DMS153 treated with DMSO at 0.1 percent for 48 hours (cell line): ENCODE measurements at regions not wholly inside any gene's neighbourhood (a gene's known extent, or its start where the extent isn't known, plus 50 kb on each side); places are given as distances from the start of the nearest gene placed in this dataset.
"Not testable (repeated sequence)": the region's sequence is repeated elsewhere in the genome, so short reads cannot be mapped to it uniquely, and the experiment has no call there.

ENCODE experiments used
- DNase-seq: peaks from one replicate; lab custom pipeline; 2025; ENCODE audit not compliant: unreplicated experiment; lab: John Stamatoyannopoulos, UW

DNA sequence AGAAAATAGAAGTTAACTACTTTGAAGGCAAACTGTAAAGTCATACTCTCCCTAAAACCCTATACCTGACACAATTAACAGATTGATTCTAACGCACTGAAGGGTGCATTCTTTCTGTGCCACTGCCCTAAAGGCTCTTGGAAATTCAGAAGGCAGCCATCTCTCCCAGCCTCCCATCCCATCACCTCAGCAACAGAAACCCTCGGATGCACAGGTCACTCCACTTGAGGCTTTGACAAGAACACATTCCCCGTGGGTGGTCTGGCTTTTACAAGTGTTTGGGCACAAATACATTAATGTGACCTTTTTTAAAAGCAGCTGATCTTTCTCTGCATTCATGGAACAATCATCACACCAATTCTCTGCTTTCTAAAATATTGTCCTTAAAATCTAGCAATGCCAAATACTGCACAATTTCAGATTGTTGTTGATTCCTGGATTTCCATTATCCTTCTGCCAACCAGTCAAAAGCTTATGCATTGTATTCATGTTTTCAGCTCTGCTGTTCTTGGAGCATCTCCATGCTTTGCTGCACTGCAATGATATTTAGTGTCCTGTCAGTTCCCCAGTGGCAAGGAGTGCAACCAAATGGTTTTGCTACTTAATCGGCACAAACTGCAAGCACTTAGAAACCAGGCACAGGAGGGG, 175.6 kb downstream of the TMEM161B start:
- DNase-seq, result no peak

DNA sequence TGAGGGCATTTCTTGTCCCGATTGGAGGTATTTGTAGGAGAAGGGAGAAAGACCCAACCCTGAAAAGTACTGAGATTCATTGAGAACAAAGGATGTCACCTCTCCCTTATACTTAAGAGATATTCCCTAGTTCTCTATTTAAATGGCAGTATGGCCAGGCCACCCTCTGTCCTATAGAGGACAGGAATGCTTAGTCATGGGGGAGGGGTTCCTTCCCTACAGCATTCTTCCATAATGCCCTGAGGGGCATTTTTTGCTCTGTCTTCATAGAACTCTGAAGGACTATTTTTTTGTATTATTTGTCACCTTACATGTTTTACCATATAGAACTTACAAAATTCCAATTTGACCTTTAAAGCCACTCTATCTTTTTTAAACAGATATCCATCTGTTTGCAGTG, 176.3 kb downstream of the TMEM161B start:
- DNase-seq, result no peak

DNA sequence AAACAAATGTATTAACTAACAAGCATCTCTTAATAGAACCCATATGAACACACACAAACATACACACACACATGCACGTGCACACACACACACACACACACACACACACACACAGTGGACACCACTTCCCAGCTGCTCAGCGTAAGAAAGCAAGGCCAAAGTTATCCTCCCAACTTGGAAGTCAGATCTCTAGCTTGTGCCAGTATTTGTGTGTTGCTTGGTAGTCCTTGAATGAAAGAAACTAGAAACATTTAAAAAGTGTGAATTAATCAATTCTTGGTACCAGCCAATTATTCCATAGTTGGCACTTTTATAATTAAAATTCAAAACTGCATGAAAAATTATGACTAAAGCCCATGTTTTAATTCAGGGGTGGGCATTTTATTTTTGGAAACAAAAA, 178.1 kb downstream of the TMEM161B start:
- DNase-seq, result no peak

DNA sequence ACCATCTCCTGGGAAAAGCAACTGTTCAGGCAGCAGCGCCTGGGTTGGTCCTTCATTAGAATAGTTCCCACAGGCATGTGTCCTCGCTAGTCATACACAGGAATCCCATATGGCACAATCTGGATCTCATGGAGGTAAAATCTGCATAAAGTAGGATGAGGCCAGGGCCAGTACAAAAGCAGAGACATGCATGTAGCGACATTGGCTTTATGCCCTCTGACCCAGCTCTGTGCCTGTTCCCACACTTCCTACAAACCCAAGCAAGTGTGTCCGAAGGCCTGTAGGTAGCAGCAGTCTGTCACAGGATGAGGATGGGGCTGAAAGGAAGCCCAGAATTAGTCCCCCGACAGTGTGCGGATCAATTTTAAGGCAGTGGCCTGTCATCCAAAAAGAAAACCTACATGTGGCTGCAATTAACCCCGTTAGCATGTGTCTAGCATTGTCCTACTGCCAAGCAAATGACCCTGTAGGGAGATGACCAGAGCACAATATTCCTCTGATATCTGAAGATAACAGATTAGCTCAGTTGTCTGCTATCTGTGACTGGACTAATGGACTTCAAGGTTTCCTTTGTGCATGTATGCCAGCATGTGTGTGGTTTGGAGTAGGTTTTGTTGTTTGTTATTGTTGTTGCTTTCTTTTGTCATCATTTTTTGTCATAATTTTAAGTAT, 178.8 kb downstream of the TMEM161B start:
- DNase-seq, result no peak

DNA sequence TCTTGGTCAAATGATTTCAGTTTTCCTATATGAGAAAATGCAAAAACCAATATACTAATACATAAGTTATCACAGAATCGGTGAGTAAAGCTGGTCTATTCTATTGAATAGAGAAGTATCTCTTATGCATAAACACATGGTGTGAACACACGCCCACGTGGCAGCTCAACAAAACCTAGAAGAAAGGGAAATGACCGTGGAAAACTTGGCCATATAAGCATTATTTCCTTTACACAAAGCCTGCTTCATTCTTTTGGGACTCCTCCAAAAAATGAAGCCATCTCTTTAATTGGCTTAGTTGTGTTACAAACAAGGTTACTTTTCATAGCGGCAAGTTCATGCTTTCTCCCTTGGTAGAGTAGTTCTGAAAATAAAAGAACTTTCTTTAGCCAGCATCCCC, 183.2 kb downstream of the TMEM161B start:
- DNase-seq, result no peak

DNA sequence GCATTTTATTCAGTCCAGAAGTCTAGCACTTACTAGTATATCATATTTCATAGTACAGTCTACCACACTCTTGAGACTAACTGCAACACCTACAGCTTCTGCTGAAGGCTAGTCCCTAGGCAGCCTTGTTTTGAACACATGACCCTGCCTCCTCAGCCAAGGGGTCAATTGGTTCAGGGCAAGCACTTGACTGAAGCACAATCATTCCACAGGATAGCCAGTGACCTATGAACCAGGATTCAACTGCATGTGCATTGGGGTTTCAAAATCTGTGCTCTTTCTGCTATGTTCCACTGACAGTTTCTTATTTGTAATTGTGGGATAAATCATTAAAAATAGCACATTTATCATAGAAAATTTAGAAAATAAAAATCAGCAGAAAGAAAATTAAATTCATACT, 186.8 kb downstream of the TMEM161B start:
- DNase-seq, result no peak

DNA sequence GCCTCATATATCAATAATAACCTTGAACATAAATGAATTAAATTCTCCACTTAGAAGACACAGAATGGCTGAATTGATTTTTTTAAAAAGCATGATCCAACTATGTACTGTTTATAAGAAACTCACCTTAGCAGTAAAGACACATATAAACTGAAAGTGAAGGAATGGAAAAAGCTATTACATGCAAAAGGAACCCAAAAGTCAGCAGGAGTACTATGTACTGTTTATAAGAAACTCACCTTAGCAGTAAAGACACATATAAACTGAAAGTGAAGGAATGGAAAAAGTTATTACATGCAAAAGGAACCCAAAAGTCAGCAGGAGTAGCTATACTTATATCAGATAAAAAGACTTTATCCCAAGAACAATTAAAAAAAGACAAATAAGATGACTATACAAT, 204.8 kb downstream of the TMEM161B start:
- DNase-seq, result no peak

DNA sequence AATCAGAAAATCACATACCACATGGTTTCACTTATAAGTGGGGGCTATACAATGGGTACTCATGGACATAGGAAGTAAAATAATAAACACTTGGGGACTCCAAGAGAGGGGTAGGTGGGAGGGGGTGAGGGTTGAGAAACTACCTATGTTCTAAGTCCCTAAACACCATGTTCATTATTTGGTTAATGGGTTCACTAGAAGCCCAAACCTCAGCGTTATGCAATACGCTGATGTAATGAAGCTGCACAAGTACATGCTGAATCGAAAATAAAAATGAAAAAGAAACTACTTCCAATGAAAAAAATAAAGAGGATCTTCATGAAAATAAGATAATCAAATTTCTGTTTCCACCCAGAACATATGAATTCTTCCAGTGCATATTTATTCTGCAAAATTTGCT, 208.5 kb downstream of the TMEM161B start:
- DNase-seq, result no peak

DNA sequence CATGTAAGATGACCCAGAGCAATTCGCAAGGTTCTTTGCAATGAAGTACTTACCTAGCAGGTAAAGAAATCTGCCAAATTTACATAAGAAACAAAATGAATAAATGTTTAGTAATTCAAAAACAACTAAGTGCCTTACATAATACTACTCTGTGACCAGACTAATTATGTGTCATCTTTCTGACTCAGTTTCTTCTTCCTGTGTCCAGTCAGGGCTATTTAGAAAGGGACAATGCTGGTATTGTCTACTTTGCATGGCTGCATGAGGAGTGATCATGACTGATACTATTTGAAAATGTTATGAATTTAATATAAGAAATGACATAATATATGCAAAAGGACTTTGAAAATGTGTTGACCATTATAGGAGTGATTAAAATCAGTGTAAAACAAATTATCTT, 210.0 kb downstream of the TMEM161B start:
- no peak for DNase-seq

DNA sequence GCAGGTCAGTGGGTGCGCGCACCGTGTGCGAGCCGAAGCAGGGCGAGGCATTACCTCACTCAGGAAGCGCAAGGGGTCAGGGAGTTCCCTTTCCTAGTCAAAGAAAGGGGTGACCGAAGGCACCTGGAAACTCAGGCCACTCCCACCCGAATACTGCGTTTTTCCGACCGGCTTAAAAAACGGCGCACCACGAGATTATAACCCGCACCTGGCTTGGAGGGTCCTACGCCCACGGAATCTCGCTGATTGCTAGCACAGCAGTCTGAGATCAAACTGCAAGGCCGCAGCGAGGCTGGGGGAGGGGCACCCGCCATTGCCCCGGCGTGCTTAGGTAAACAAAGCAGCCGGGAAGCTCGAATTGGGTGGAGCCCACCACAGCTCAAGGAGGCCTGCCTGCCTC, 216.2 kb downstream of the TMEM161B start:
- not testable (repeated sequence) for DNase-seq

DNA sequence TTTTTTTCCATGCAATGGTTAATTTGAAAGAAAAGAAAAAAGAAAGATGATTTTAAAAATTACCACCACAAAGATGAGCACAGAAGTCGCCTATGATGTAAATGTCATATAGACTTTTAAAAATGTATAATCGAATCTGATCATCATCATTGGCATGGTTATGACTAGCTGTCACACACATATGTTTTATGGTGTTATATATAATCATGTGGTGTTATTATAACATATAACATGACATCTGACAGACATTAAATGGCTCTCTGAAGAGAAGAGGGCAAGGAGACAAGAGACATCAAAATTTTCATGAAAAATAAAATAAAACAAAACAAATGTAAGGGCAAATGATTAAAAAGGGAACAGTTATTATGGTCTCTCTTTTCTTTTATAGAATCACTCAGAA, 217.5 kb downstream of the TMEM161B start:
- no peak for DNase-seq

DNA sequence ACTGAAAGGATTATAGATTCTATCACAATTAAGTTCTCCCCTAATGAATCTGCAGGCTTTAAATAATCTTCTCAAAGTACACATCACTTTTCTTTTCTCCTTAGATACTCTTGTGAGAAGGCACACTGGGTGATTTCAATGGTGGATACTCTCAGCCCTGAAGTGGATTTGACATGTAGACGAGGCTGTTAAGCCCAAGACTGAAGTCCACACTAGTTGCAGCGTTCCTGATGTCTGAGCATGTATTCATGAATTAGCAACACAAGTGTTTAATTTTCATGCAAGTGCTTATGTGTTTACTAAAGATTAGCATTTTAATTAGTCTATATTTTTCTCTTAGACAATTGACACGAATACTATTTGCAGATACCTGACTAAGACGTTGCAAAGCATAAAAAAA, 218.9 kb downstream of the TMEM161B start:
- no peak for DNase-seq

DNA sequence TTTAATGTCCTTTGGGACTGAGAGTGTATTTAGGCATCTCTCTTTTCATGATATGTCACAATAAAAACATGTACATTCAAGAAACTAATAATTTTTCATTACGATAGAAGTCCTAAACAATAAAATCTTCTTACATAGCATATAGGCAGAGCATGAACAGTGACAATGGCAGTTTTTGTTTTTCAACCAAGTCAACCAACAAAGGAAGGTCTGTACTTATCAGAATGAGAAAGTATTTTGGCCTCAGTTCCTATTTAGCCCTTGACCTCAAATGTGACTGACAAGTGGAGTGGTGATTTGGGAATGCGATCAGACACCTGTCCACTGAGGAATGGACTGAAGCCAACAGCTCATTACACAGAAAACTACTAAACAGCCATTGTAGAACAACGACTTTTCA, 219.5 kb downstream of the TMEM161B start:
- no peak for DNase-seq

DNA sequence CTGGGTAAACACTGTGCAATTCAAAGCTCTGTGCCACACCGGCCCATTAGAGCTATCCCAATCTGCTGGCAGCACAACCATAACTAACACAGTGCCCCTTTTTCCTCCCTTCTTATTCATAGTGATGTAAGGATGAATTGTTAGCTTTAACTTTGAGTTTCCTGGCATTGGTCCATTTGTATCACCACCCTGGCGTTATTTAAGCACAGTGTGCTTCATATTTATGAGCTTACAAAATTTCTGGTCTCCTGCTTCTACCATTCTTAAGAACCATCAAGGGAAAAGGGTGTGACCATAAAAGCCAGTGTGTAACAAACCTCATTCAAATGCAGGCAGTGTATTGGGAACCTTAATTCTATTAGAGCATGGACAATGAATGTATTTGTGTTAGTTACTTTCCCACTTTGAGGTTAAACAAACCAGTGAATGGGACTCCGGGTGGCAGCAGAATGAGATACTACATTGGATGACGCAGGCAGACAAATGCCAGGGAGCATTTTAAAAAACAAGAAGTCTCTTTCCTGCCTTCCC, 222.6 kb downstream of the TMEM161B start:
- DNase-seq, result no peak

DNA sequence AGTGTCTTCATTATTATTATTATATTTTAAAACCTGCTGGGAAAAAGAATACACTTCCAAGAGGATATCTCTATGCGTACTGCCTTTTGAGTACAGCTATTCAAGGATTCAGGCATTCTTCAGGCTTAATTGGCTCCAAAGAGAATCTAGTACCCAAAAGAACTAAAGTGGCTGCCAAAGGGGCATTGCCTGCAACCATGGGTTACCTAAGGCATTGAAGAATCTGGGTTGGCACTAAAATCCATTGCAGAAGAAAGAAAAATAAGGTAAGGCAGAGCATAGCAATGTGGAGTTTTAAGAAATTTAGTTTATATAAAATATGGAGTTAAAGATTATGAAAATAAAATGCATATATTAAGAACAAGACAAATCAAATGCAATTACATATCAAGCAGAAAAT, 223.5 kb downstream of the TMEM161B start:
- no peak for DNase-seq

DNA sequence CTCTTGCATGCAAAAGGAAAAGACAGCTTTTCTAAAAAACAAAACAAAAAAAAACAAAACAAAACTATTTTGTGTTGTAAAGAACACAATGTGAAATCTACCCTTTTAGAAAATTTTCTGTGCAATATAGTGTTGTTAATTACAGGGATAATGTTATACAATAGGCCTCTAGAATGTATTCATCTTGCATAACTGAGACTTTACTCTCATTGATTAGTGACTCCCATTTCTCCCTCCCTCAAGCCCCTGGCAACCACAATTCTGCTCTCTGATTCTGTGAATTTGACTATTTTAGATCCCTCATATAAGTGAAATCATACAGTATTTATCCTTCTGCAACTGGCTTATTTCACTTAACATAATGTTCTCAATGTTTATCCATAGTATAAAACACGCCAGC, 234.1 kb downstream of the TMEM161B start:
- no peak for DNase-seq

DNA sequence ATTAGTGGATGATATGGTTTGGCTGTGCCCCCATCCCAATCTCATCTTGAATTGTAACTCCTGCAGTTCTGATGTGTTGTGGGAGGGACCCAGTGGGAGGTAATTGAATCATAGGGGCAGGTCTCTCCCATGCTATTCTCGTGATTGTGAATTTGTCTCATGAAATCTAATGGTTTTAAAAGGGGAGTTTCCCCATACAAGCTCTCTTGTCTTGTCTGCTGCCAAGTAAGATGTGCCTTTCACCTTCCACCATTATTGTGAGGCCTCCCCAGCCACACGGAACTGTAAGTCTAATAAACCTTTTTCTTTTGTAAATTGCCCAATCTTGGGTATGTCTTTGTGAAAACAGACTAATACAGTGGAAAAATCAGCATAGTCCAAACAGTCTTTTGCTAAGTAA, 235.5 kb downstream of the TMEM161B start:
- no peak for DNase-seq

DNA sequence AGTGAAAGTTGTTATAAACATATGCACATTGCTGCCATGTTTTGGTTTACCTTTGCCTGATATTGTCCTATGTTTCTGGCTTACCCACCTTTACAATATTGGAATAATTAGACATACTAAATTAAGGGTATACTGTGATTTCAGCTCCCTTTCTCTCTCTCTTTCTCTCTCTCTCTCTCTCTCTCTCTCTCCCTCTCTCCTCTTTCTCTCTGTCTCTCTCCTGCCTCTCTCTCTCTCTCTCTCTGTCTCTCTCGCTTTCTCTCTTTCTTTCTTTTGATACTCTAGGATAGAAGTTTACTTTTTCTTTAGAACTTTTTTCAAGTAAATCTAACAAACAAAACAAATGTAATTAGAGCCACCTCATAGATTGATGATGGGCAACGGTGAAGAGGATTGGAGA, 239.6 kb downstream of the TMEM161B start:
- DNase-seq, result no peak

DNA sequence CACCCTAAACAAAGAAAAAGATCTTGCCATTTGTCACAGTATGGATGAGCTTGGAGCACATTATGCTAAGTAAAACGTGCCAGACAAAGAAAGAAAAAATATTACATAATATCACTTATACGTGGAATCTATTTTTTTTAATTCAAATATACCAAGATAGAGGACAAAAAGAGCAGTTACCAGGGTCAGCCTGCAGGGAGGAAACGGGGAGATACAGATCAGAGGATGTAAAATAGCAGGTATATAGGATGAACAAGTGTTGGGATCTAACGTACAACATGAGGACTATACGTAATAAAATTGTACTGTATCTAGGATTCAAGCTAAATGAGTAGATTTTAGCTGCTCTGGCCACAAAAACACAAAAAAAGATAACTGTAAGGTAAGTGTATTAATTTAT, 247.5 kb downstream of the TMEM161B start:
- DNase-seq, result no peak

DNA sequence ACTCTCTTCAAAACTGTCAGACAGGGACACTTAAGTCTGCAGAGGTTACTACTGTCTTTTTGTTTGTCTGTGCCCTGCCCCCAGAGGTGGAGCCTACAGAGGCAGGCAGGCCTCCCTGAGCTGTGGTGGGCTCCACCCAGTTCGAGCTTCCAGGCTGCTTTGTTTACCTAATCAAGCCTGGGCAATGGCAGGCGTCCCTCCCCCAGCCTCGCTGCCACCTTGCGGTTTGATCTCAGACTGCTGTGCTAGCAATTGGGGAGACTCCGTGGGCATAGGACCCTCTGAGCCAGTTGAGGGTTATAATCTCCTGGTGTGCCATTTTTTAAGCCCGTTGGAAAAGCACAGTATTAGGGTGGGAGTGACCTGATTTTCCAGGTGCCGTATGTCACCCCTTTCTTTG, 253.7 kb downstream of the TMEM161B start:
- DNase-seq, result not testable (repeated sequence)

DNA sequence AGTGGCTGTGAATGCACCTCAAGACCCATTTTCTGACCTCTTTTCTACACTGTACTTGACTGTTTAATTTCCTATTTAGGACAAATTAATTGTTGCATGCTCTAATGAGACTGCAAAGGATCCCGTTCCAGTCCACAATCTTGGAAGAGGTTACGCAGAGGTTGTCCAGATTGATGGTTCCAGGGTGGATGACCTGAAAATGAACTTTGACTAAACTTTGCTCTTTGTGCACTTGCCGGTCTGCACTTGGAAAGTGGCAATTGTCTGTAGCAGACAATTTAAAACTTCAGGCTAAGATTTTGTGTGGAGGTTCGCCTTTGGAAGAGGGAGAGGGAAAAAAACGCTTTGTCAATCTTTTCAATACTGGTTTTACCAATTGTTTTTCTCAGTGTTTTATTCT, 267.8 kb downstream of the TMEM161B start:
- DNase-seq, result no peak

DNA sequence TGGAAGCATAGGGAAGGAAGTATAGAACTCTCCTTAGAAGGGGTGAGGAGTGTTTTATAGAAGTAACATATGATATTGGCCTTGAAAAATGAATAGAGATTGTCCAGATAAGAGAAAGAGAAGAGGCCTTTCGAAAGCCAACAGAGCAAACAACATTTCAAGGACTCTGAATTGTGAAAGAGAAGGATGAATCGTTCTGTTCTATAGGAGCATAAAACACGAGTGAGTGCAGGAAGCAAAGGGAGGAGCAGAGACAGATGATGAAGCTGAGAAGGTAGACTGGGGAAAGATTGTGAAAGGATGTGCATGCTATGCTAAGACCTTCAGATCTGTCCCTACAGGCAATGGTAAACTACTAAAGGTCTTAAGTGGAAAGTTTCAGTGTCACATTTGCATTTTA, 271.0 kb downstream of the TMEM161B start:
- DNase-seq, result no peak

DNA sequence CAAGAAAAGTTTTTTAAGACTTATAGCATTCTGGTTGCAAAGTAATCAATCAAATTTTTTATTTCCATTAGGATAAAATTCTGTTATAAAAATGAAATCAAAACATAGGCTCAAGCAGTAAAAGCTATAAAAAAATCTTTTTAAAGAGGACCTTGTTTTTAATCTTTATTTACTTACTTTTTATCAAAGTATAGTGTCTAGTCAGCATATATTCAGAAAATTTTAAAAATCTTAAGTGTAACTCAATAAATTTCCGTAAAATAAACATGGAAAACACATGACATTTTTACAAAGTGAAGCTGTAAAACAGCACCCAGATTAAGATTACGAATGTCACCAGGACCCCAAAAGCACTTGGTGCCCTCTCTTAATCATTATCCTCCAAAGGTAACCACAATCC, 302.4 kb downstream of the TMEM161B start:
- DNase-seq, result no peak
